ENCODE measurements at regions not wholly inside any gene's neighbourhood (a gene's known extent, or its start where the extent isn't known, plus 50 kb on each side); places are given as distances from the start of the nearest gene placed in this dataset.

DNA sequence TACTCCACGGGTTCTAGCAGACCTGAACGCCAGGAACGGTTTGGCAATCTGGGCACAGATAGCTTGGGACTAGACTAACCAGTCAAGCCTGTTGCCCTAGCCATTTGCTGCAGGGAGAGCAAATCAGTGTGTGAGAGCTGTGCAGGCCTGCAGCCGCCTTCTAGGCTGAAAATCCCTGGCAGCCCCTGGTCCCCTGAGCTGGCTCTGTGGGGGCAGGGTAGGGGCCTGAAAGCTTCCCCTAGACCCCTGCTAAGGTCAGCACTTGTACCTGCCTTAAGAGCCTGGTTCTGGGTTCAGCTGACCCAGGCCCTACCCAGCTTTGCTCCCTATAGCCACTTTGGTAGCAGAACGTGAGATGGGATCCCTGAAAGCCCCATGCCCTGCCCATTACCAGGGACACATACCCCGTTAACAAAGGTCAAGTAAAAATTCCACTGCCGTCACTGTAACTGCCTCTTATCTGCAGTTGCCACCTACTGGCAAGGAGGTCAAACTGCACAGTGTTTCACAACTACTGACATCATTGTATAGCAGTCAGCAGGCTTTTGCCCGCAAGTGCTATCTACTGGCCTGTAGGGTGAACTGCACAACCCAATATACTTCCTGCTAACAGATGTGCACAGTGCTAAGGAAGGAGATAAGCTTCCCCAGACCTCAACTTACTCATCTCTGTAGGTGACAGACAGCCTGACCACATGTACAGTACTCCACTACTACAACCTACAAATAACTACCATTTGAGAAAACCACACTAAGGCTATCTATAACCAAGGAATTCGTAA lies 95.1 kb upstream of the OLIG3 start:
- no peak for TF ChIP-seq EP300 (IDR thresholded peaks at IDR 0.05)
- TF ChIP-seq, protein P1, sequence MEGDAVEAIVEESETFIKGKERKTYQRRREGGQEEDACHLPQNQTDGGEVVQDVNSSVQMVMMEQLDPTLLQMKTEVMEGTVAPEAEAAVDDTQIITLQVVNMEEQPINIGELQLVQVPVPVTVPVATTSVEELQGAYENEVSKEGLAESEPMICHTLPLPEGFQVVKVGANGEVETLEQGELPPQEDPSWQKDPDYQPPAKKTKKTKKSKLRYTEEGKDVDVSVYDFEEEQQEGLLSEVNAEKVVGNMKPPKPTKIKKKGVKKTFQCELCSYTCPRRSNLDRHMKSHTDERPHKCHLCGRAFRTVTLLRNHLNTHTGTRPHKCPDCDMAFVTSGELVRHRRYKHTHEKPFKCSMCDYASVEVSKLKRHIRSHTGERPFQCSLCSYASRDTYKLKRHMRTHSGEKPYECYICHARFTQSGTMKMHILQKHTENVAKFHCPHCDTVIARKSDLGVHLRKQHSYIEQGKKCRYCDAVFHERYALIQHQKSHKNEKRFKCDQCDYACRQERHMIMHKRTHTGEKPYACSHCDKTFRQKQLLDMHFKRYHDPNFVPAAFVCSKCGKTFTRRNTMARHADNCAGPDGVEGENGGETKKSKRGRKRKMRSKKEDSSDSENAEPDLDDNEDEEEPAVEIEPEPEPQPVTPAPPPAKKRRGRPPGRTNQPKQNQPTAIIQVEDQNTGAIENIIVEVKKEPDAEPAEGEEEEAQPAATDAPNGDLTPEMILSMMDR (IDR thresholded peaks at IDR 0.05) = no peak
